GM12891 (cell line): ENCODE measurements at regions not wholly inside any gene's neighbourhood (a gene's known extent, or its start where the extent isn't known, plus 50 kb on each side); places are given as distances from the start of the nearest gene placed in this dataset.

Experiments used
- POLR2A ChIP-seq: IDR thresholded peaks from 2 replicates; pipeline ENCODE4 v1.6.1; 2011; ENCODE audit warnings: low read depth, low read length, control low read depth
- POLR2AphosphoS5 ChIP-seq: IDR thresholded peaks from 2 replicates; pipeline ENCODE4 v1.6.1; 2011; ENCODE audit warnings: low read depth, low read length, control low read depth
- SPI1 ChIP-seq: IDR thresholded peaks from 2 replicates; pipeline ENCODE4 v1.6.1; 2011; ENCODE audit warnings: low read depth, low read length, control low read depth
- TAF1 ChIP-seq: IDR thresholded peaks from 2 replicates; pipeline ENCODE4 v1.6.1; 2011; ENCODE audit warnings: low read depth, low read length, control low read depth

DNA sequence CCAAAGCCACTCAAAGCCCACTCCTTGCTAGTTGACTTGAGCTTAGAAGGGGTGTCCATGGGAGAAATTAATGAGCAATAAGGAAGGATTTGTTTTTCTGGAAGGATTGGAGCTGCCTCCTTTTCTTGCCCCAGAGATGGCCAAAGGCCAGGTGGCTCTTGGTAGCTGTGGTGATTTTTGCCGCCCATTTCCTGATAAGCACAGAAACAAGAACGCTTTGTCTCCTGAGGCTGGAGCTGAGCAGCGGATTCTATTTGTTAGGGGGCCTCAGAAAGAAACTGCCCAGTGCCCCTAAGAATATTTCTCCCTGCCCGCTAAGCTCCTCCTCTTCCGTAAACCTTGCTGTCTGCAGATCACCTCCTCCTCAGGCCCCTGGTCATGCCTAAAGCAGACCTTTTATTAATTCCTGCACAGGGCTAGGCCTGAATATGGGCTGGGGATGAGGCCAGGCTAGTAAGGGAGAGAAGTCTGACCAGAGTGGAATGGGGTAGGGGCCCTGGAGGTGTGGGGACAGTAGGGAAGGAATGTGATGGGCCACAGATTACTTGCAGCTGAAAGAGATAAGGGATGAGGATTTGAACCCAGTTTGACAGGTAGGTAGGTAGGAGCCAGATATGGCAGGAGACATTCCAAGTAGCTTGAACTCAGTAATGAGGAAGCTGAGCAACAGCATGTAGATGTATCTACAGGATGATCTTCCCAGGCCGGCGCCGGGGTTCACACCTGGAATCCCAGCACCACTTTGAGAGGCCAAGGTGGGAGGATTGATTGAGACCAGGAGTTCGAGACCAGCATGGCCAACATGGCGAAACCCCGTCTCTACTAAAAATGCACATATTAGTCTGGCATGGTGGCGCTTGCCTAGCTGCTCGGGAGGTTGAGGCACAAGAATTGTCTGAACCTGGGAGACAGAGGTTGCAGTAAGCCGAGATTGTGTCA is 71.2 kb upstream of the NAA20 start:
- TF ChIP-seq SPI1 (no peak), POLR2AphosphoS5 (no peak), POLR2A (no peak), TAF1 (no peak)
